Bronchial epithelial cell (primary cell): ENCODE measurements at regions not wholly inside any gene's neighbourhood (a gene's known extent, or its start where the extent isn't known, plus 50 kb on each side); places are given as distances from the start of the nearest gene placed in this dataset.

Source experiments
- DNase-seq: peaks from one replicate; pipeline ENCODE4 v3.0.0-alpha.2; 2010; ENCODE audit warnings: low read depth
- FAIRE-seq: peaks from 2 replicates; lab custom pipeline; 2011; peaks lifted over from hg19 to GRCh38; lab: Jason Lieb, UNC
- H3K27me3 ChIP-seq: 2 replicates; pipeline ENCODE4 v1.5.1; 2011; ENCODE audit warnings: low read length; ENCODE audit not compliant: control insufficient read depth, insufficient read depth
- H3K36me3 ChIP-seq: 2 replicates; pipeline ENCODE4 v1.5.1; 2011; ENCODE audit warnings: low read length; ENCODE audit not compliant: control insufficient read depth, insufficient read depth
- H3K4me3 ChIP-seq: 2 replicates; pipeline ENCODE4 v1.5.1; 2011; ENCODE audit warnings: mild to moderate bottlenecking, low read depth, low read length, control low read depth
- TF ChIP-seq, protein P1 (sequence below): IDR thresholded peaks from 2 replicates; pipeline ENCODE4 v1.5.1; 2011; ENCODE audit warnings: mild to moderate bottlenecking, moderate library complexity, low read length, control low read depth, inconsistent platforms; ENCODE audit not compliant: insufficient read depth, severe bottlenecking

DNA sequence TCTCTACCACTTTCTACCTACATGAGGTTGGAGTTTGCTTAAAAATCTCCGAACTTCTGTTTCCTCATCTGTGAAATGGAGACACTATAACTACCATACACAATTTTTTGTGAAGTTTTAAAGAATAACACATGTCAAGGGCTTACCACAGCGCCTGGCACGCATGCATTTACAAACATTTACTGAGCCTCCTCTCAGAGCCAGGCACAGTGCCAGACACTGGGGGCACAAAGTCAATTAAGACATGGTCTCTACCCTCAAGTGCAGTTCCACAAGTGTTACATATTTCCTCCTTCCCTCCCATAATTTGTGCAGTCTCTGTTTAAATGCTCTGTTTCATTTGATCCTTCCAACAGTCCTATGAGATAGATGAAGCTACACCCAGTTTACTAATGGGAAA, 356.4 kb upstream of the ESRRG start:
- H3K36me3 ChIP-seq: no peaks in the 10 kb centered on the region
- H3K4me3 ChIP-seq: no peak overlapping the region
- TF ChIP-seq, protein P1, sequence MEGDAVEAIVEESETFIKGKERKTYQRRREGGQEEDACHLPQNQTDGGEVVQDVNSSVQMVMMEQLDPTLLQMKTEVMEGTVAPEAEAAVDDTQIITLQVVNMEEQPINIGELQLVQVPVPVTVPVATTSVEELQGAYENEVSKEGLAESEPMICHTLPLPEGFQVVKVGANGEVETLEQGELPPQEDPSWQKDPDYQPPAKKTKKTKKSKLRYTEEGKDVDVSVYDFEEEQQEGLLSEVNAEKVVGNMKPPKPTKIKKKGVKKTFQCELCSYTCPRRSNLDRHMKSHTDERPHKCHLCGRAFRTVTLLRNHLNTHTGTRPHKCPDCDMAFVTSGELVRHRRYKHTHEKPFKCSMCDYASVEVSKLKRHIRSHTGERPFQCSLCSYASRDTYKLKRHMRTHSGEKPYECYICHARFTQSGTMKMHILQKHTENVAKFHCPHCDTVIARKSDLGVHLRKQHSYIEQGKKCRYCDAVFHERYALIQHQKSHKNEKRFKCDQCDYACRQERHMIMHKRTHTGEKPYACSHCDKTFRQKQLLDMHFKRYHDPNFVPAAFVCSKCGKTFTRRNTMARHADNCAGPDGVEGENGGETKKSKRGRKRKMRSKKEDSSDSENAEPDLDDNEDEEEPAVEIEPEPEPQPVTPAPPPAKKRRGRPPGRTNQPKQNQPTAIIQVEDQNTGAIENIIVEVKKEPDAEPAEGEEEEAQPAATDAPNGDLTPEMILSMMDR: no peak
- peaks cover 9% of the 10 kb centered on the region for H3K27me3 ChIP-seq
- DNase-seq (no peak), FAIRE-seq (no peak)

DNA sequence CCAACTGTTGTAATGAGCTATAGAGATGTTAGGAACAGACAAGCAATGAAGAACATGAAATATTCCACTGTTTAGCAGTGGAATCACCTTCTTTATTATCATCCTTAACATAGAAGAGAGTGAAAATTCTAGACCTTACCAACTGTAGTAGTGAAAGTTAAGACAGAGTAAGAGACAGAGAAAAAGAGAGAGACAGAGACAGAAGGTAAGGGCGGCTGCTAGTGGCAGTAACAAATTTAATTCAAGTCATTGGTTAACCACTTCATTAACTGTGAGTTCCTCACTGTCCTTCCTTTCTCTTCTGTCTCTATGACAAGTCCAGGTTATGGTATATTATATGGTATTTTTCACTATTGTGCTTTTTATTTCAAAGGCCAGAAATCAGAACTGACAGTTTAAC, 355.7 kb upstream of the ESRRG start:
- Histone ChIP-seq H3K36me3 (no peaks in the 10 kb centered on the region), H3K4me3 (no peak overlapping the region), H3K27me3 (peaks cover 9% of the 10 kb centered on the region)
- TF ChIP-seq, protein P1: no peak
- DNase-seq: no peak
- no peak for FAIRE-seq

DNA sequence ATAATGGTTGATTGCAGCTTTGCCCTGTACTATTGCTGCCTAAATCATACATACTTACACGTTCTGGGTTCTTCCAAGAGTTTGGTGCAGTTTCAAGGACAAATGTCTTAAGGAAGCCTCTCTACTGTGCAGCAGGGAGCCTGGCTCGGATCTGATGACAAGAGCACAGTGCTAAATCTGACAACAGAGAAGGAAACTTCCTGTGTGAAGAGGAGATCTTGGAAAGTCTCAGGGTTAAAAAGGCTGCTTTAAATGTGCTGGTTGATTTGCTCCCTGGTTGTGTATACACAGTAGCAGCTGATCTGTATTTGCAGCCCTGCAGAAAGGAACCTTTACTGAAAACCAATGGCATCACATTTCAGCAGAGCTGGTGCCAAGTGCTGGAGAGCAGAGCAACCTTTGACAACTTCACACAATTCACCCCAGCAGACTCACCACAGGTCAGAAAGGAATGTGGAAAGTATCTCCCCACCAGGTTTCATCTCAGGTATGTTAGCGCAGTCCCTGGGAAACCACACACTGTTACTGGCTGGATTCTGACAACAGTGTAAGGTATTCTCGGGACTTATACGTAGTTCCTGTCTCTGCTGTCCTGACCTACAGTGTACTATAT, 355.0 kb upstream of the ESRRG start:
- Histone ChIP-seq H3K36me3 (no peaks in the 10 kb centered on the region), H3K27me3 (peaks cover 9% of the 10 kb centered on the region), H3K4me3 (no peak overlapping the region)
- no peak for FAIRE-seq
- TF ChIP-seq, protein P1: no peak
- DNase-seq: peak; percentile 9

DNA sequence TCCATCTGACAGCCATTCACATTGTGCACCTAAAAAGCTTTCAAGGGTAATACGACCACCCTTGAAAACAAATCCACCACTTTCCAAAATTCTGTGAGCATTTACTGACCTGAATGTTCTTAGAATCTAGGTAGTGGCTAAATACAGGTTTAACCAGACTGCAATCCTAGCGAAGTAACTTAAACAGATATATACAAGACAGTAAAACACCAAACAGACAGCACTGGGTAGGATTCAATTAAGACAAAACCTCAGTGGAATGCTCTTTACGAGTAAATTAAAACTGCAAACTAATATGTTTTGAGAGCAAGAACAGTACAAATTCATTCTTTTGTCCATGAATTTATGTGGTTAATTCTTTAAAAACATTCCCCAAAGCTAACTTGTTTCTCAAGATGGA, 354.2 kb upstream of the ESRRG start:
- FAIRE-seq (no peak), DNase-seq (no peak)
- Histone ChIP-seq H3K27me3 (peaks cover 9% of the 10 kb centered on the region), H3K36me3 (no peaks in the 10 kb centered on the region), H3K4me3 (no peak overlapping the region)
- TF ChIP-seq, protein P1: no peak

DNA sequence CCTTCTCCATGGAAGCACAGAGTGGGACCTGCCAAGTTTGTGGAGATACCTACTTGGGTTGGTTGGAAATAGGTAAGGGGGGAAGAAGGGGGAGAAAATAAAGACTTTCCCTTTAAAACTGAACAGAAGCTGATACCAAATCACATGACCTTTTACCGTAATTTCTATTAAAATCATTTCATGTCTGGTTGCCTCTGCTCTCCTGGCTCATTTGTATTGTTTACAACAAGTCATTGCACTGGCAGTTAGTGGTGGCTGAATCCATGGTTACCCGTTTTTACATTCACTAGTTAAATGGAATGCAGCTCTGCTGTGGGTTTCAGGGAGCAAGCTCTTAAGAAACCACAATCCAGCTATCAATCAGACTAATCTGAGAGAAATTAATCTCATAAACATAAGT, 353.7 kb upstream of the ESRRG start:
- H3K36me3 ChIP-seq: no peaks in the 10 kb centered on the region
- no peak overlapping the region for H3K4me3 ChIP-seq
- TF ChIP-seq, protein P1: no peak
- FAIRE-seq: no peak
- H3K27me3 ChIP-seq: peaks cover 9% of the 10 kb centered on the region
- no peak for DNase-seq

DNA sequence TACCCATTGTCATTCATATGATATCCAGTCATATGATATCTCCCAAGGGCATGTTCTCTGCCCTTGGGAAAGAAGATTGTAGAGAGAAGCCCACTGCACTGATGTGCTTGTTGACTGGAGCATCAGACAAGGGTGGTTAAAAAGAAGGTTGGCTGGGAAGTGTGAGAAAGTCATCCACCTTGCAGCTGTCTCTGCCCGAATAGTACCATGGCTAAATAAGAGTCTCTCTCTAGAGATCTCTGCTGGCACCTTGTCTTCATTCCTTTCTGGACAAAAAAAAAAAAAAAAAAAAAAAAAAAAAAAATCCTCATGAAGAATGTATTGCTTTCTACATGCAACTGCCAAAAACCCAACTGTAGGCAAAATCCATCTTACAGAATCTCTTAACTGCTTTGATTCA, 349.7 kb upstream of the ESRRG start:
- H3K27me3 ChIP-seq: peaks cover 6% of the 10 kb centered on the region
- no peaks in the 10 kb centered on the region for H3K36me3 ChIP-seq
- FAIRE-seq (no peak), DNase-seq (no peak)
- TF ChIP-seq, protein P1: no peak
- no peak overlapping the region for H3K4me3 ChIP-seq
